IMR-90 (cell line): ENCODE measurements at regions not wholly inside any gene's neighbourhood (a gene's known extent, or its start where the extent isn't known, plus 50 kb on each side); places are given as distances from the start of the nearest gene placed in this dataset.

Experiments used
- ATAC-seq: fragments of 200-7000 bp; cut with Tn5 transposase; 2 replicates; pipeline ENCODE4 v1.9.1; 2020; ENCODE audit warnings: low read depth, mild to moderate bottlenecking, moderate library complexity
- BruUV-seq: library from RNA; stranded (reverse); fragments of 400-500 nt; replicated peaks from 2 replicates; lab custom pipeline; 2021; lab: Mats Ljungman, UMichigan
- CTCF ChIA-PET: fragments of 300-600 bp; formaldehyde crosslinking; extraction: SDS; loops from one replicate; lab custom pipeline; 2021; ENCODE audit warnings: antibody characterized with exemption; lab: Yijun Ruan, JAX
- POLR2A ChIA-PET: fragments of 300-600 bp; sonication (Branson Sonifier 250); formaldehyde crosslinking; loops from one replicate; lab custom pipeline; 2022; ENCODE audit warnings: antibody characterized with exemption; ENCODE audit not compliant: unreplicated experiment; lab: Charles Lee
- DNase-seq: peaks from one replicate; pipeline ENCODE4 v3.0.0; 2013
- H2AFZ ChIP-seq: replicated peaks from 2 replicates; pipeline ENCODE3; 2013; ENCODE audit warnings: low read length, mild to moderate bottlenecking; ENCODE audit not compliant: poor library complexity
- H2AK5ac ChIP-seq: 2 replicates; pipeline ENCODE4 v1.6.1; 2013; ENCODE audit warnings: low read depth, low read length, inconsistent platforms
- H2AK9ac ChIP-seq: replicated peaks from 2 replicates; pipeline ENCODE3; 2013; ENCODE audit warnings: mild to moderate bottlenecking, low read depth, low read length, moderate library complexity; ENCODE audit not compliant: poor library complexity
- H2BK120ac ChIP-seq: 2 replicates; pipeline ENCODE4 v1.6.1; 2013; ENCODE audit warnings: low read depth, low read length, inconsistent platforms
- H2BK15ac ChIP-seq: 3 replicates; pipeline ENCODE4 v1.6.1; 2013; ENCODE audit warnings: low read depth, low read length, inconsistent platforms
- H2BK20ac ChIP-seq: 2 replicates; pipeline ENCODE4 v1.6.1; 2013; ENCODE audit warnings: low read depth, mild to moderate bottlenecking, inconsistent platforms, low read length, moderate library complexity
- H2BK5ac ChIP-seq: 2 replicates; pipeline ENCODE4 v1.6.1; 2013; ENCODE audit warnings: mild to moderate bottlenecking, low read depth, low read length, inconsistent platforms; ENCODE audit not compliant: poor library complexity, severe bottlenecking
- H3K14ac ChIP-seq: replicated peaks from 2 replicates; pipeline ENCODE4 v1.6.1; 2013; ENCODE audit warnings: low read depth, low read length, inconsistent platforms
- H3K18ac ChIP-seq: 2 replicates; pipeline ENCODE4 v1.6.1; 2013; ENCODE audit warnings: low read depth, low read length, control low read depth
- H3K23ac ChIP-seq: 2 replicates; pipeline ENCODE4 v1.6.1; 2013; ENCODE audit warnings: low read depth, low read length, inconsistent platforms
- H3K27ac ChIP-seq: 2 replicates; pipeline ENCODE4 v1.5.1; 2013; ENCODE audit warnings: mild to moderate bottlenecking, control low read depth, low read length; ENCODE audit not compliant: insufficient read depth
- H3K27me3 ChIP-seq: 2 replicates; pipeline ENCODE4 v1.6.1; 2013; ENCODE audit warnings: low read length; ENCODE audit not compliant: control insufficient read depth, insufficient read depth
- H3K36me3 ChIP-seq: 2 replicates; pipeline ENCODE4 v1.6.1; 2013; ENCODE audit warnings: low read length, mixed read lengths; ENCODE audit not compliant: control insufficient read depth, insufficient read depth
- H3K4ac ChIP-seq: 2 replicates; pipeline ENCODE4 v1.6.1; 2013; ENCODE audit warnings: low read depth, low read length, inconsistent platforms
- H3K4me1 ChIP-seq: 2 replicates; pipeline ENCODE4 v1.6.1; 2013; ENCODE audit warnings: low read length, mixed read lengths; ENCODE audit not compliant: control insufficient read depth, insufficient read depth
- H3K4me2 ChIP-seq: 2 replicates; pipeline ENCODE4 v1.6.1; 2013; ENCODE audit warnings: low read depth, mild to moderate bottlenecking, control low read depth, low read length, moderate library complexity
- H3K4me3 ChIP-seq: 2 replicates; pipeline ENCODE4 v1.5.1; 2013; ENCODE audit warnings: low read depth, mild to moderate bottlenecking, control low read depth, low read length, moderate library complexity; ENCODE audit not compliant: insufficient read depth
- H3K56ac ChIP-seq: 2 replicates; pipeline ENCODE4 v1.6.1; 2013; ENCODE audit warnings: low read length, inconsistent platforms; ENCODE audit not compliant: insufficient read depth; ENCODE audit errors: extremely low read depth
- H3K79me1 ChIP-seq, 2 experiments: 2 replicates each; pipeline ENCODE4 v1.6.1; 2013; ENCODE audit warnings: low read length in 2 of 2, inconsistent platforms in 1 of 2, low read depth in 1 of 2
- H3K9ac ChIP-seq: 2 replicates; pipeline ENCODE4 v1.6.1; 2013; ENCODE audit warnings: low read depth, low read length, control low read depth
- H3K9me1 ChIP-seq: 2 replicates; pipeline ENCODE4 v1.6.1; 2013; ENCODE audit warnings: low read length, inconsistent platforms; ENCODE audit not compliant: insufficient read depth
- H3K9me3 ChIP-seq: 2 replicates; pipeline ENCODE4 v1.6.1; 2013; ENCODE audit warnings: low read length; ENCODE audit not compliant: control insufficient read depth, insufficient read depth
- H4K20me1 ChIP-seq: 2 replicates; pipeline ENCODE4 v1.6.1; 2013; ENCODE audit warnings: low read length, inconsistent platforms; ENCODE audit not compliant: insufficient read depth
- H4K5ac ChIP-seq: 2 replicates; pipeline ENCODE4 v1.6.1; 2013; ENCODE audit warnings: mild to moderate bottlenecking, low read depth, low read length, control low read depth
- H4K8ac ChIP-seq, 2 experiments: 2 replicates each; pipeline ENCODE4 v1.6.1; 2013; ENCODE audit warnings: low read depth in 2 of 2, low read length in 2 of 2, control low read depth in 1 of 2, inconsistent platforms in 1 of 2
- H4K91ac ChIP-seq: 2 replicates; pipeline ENCODE4 v1.6.1; 2013; ENCODE audit warnings: low read depth, low read length, inconsistent platforms; ENCODE audit not compliant: insufficient read depth
- CTCF ChIP-seq: conservative IDR thresholded peaks from 2 replicates; pipeline ENCODE4 v1.5.1; 2012; ENCODE audit warnings: mild to moderate bottlenecking, low read depth, low read length, improper control_type of control experiment
- ELK1 ChIP-seq: fragments of 150-350 bp; IDR thresholded peaks from 2 replicates; pipeline ENCODE4 v1.6.1; 2016; ENCODE audit warnings: low read depth, mild to moderate bottlenecking, low read length, moderate library complexity, borderline replicate concordance
- FOS ChIP-seq: fragments of 150-350 bp; IDR thresholded peaks from 2 replicates; pipeline ENCODE4 v1.6.1; 2016; ENCODE audit warnings: low read depth, low read length
- MXI1 ChIP-seq: IDR thresholded peaks from 2 replicates; pipeline ENCODE4 v1.6.1; 2012; ENCODE audit warnings: low read depth, mild to moderate bottlenecking, low read length, moderate library complexity, borderline replicate concordance
- POLR2A ChIP-seq: IDR thresholded peaks from 2 replicates; pipeline ENCODE4 v1.6.1; 2012; ENCODE audit warnings: mild to moderate bottlenecking, low read depth, low read length
- RCOR1 ChIP-seq: IDR thresholded peaks from 2 replicates; pipeline ENCODE4 v1.6.1; 2012; ENCODE audit warnings: mild to moderate bottlenecking, low read length, improper control_type of control experiment; ENCODE audit not compliant: insufficient replicate concordance
- WGBS, 2 experiments: methylation state at CpG; one replicate each; pipeline versions ENCODE4 v1.1.5 to v1.1.7; 2013; ENCODE audit warnings: missing lambda C conversion rate in 2 of 2; ENCODE audit not compliant: insufficient read length in 1 of 2; ENCODE audit errors: extremely low coverage in 2 of 2; 5-methylcytosine and 5-hydroxymethylcytosine counted together
- dilution Hi-C: fragments of 300-500 bp; cut with HindIII; formaldehyde crosslinking; loops from one replicate; pipeline ENCODE4 v1.14.3; 2018; ENCODE audit warnings: low sequenced_read_pairs; ENCODE audit not compliant: unreplicated experiment
- in situ Hi-C: fragments of 300-500 bp; cut with MboI; formaldehyde crosslinking; loops from 3 replicates; pipeline ENCODE4 v1.14.3; 2019; ENCODE audit warnings: low sequenced_read_pairs, inconsistent platforms, mixed read lengths
- intact Hi-C: fragments of 100-400 bp; cut with micrococcal nuclease; formaldehyde crosslinking; loops from 2 replicates; pipeline ENCODE4 v1.10.0; 2022

DNA sequence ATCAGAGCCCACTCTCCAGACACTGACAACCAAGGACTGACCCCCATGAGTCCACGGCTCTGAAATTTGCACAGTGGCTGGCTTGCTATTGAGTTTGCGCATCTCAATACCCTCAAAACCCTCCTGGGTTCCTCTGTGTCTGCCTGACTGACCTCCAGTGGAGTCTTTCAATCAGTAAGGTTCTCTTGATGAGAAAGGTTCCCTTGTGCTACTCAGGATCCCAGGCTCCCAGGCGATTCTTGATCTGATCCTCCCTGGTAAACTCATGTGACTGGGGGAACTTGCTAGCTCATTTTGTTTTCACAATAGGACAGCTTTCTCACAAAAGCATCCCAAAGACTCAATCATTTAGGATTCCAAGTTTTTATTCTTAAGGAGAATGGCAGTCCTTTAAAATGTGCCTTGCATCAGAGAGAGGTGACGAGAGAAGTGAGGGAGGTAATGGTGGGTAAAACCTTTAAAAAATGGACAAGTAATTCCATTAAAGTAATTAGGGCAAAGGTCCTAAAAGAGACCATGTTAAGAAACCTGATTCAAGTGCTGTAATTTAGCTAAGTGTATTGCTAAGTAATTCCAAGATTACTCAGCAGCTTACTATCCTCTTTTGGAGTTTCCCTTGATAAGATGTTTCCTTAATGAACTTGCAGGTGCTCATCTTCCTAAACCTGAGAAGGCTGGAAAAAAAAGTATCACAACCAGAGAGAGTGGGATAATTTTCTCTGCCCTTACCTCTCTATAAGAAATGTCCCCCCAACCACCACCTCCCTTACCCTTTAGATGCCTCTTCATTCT is 304.7 kb upstream of the SGK1 start:
- Histone ChIP-seq H2BK20ac (no peak overlapping the region), H2BK15ac (no peak overlapping the region), H3K4me2 (no peak overlapping the region), H3K18ac (peak overlapping the region; percentile 41; the same call in 1 of the 2 replicates), H4K20me1 (no peaks in the 10 kb centered on the region), H3K4me3 (no peak overlapping the region), H4K5ac (no peak overlapping the region), H3K14ac (no peak overlapping the region), H2BK5ac (no peak overlapping the region), H3K23ac (0 out of 2 replicates have a peak overlapping the region, but pooled peaks have one; percentile 3), H3K4ac (no peak overlapping the region; the same call in 1 of the 2 replicates), H3K56ac (no peak overlapping the region), H4K91ac (no peak overlapping the region), H3K27me3 (peaks cover 10% of the 10 kb centered on the region), H4K8ac (no peak overlapping the region), H3K36me3 (no peaks in the 10 kb centered on the region), H3K79me1 (no peaks in the 10 kb centered on the region), H3K4me1 (peaks cover 6% of the 10 kb centered on the region; the same call in 1 of the 2 replicates), H2BK120ac (no peak overlapping the region), H3K9me1 (no peaks in the 10 kb centered on the region), H3K27ac (no peak overlapping the region), H3K9ac (no peak overlapping the region), H2AFZ (no peak overlapping the region), H2AK5ac (no peak overlapping the region; the same call in 1 of the 2 replicates), H2AK9ac (no peak overlapping the region), H3K9me3 (no peaks in the 10 kb centered on the region)
- intact Hi-C loops: no loop called here
- BruUV-seq: no TSS peak
- no peak for ATAC-seq
- in situ Hi-C loops: no loop called here
- DNase-seq: peak; percentile 54
- dilution Hi-C loops: no loop called here
- TF ChIP-seq CTCF (no peak), FOS (0 out of 2 replicates have a peak, but pooled peaks have one; percentile 30), POLR2A (no peak), ELK1 (no peak), MXI1 (no peak), RCOR1 (no peak)
- CTCF ChIA-PET: no interaction called here
- POLR2A ChIA-PET: no interaction called here
- WGBS, 2 experiments: 100% methylated on average over 1 of the region's 4 CpGs; no CpG with 5 or more reads in 1 of the 2 experiments
